ENCODE measurements at regions not wholly inside any gene's neighbourhood (a gene's known extent, or its start where the extent isn't known, plus 50 kb on each side); places are given as distances from the start of the nearest gene placed in this dataset.
A peak's percentile ranks its signal among the peaks of the same experiment; 100 is the strongest.

DNA sequence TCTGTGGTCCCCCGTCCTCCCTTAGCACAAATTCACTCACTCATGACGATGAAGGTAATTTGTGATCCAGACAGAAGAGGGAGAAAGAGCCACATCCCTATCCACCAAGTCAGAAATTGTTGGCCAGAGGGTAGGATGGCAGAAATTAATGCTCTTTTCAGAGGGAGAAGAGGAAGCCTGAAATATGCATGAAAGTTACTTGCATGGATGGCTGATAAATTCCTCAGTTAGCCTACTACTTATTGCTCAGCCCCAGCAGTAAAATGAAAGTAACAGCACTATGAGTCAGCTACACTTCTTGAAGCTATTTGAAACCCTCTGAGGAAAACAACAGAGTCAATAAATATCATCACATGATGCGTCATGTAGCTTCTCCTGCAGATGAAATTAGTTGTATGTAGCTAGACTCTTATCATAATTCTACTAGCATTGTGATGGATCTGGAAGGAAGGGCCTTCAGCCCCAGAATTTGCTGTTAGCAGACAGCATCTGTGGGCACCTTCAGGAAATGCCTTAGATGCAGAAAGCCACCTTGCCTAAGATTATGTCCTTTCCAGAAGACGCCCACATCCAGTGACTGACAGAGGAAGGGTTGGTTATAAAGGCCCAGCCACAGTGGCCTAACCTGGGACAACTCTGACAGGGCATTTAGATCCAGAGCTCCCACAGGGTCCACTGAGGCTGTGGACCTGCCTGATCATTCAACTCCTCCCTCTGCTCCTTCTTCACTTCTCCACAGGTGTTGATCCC, 81.2 kb upstream of the CCDC112 start:
- Mint-ChIP-seq H3K27ac (ENCODE audit: unreplicated experiment) (peak overlapping the region; percentile 2), H3K36me3 (ENCODE audit: low read depth, unreplicated experiment) (no peaks in the 10 kb centered on the region), H3K27me3 (ENCODE audit: low read depth, unreplicated experiment) (no peaks in the 10 kb centered on the region), H3K4me3 (ENCODE audit: unreplicated experiment) (no peak overlapping the region), H3K4me1 (ENCODE audit: low read depth, unreplicated experiment) (peaks cover 10% of the 10 kb centered on the region), H3K9me3 (ENCODE audit: unreplicated experiment) (no peaks in the 10 kb centered on the region)
- H3K79me2 ChIP-seq (ENCODE audit: insufficient read depth, low read length) = no peaks in the 10 kb centered on the region
- no peaks in the 10 kb centered on the region for H3K36me3 ChIP-seq (ENCODE audit: insufficient read depth, low read length)
- H3K4me3 ChIP-seq (ENCODE audit: insufficient read depth, low read depth, low read length) = no peak overlapping the region
- peak overlapping the region; percentile 67 for H3K4me2 ChIP-seq (ENCODE audit: low read length)
- H3K9ac ChIP-seq (ENCODE audit: low read length) = peak overlapping the region; percentile 25
- H3K4me1 ChIP-seq (ENCODE audit: insufficient read depth, low read length) = peaks cover 8% of the 10 kb centered on the region
- no peaks in the 10 kb centered on the region for H4K20me1 ChIP-seq (ENCODE audit: insufficient read depth, low read length)
- H2AFZ ChIP-seq (ENCODE audit: low read depth, low read length) = no peak overlapping the region
- peak; percentile 91 for DNase-seq (ENCODE audit: low read depth)
- FAIRE-seq = peak; percentile 82
- H3K27ac ChIP-seq (ENCODE audit: low read depth, low read length) = no peak overlapping the region
- TF ChIP-seq, protein P1, sequence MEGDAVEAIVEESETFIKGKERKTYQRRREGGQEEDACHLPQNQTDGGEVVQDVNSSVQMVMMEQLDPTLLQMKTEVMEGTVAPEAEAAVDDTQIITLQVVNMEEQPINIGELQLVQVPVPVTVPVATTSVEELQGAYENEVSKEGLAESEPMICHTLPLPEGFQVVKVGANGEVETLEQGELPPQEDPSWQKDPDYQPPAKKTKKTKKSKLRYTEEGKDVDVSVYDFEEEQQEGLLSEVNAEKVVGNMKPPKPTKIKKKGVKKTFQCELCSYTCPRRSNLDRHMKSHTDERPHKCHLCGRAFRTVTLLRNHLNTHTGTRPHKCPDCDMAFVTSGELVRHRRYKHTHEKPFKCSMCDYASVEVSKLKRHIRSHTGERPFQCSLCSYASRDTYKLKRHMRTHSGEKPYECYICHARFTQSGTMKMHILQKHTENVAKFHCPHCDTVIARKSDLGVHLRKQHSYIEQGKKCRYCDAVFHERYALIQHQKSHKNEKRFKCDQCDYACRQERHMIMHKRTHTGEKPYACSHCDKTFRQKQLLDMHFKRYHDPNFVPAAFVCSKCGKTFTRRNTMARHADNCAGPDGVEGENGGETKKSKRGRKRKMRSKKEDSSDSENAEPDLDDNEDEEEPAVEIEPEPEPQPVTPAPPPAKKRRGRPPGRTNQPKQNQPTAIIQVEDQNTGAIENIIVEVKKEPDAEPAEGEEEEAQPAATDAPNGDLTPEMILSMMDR (IDR thresholded peaks at IDR 0.05; ENCODE audit: insufficient read depth, low read depth, low read length) = peak; percentile 19
- no peak for TF ChIP-seq EZH2 (IDR thresholded peaks at IDR 0.05; ENCODE audit: insufficient read depth, low read length)
- H3K27me3 ChIP-seq (ENCODE audit: insufficient read depth, low read length) = no peaks in the 10 kb centered on the region
- H3K9me3 ChIP-seq (ENCODE audit: insufficient read depth, low read depth, low read length) = no peaks in the 10 kb centered on the region

DNA sequence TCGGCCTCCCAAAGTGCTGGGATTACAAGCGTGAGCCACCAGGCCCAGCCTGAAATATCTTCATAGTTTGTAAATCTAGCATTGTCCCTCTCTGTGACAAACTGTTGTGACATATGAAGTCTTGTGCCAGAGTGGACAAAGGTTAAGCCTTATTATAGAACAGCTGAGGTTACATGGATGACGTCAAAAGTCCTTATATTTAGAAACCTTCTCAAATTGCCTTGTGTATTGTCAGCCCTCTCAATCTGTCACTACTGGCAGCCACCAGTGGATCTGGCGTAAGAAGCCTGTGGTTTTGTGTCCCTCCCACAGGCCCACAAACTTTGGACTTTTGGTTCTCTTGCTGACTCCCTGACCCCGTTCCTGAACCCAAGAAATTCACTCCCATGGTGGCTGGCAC, 79.4 kb upstream of the CCDC112 start:
- DNase-seq (ENCODE audit: low read depth) (peak; percentile 15), FAIRE-seq (no peak)
- peaks cover 8% of the 10 kb centered on the region for H3K4me1 ChIP-seq (ENCODE audit: insufficient read depth, low read length)
- no peaks in the 10 kb centered on the region for H3K27me3 Mint-ChIP-seq (ENCODE audit: low read depth, unreplicated experiment)
- peaks cover 10% of the 10 kb centered on the region for H3K4me1 Mint-ChIP-seq (ENCODE audit: low read depth, unreplicated experiment)
- H2AFZ ChIP-seq (ENCODE audit: low read depth, low read length) = no peak overlapping the region
- H3K9me3 Mint-ChIP-seq (ENCODE audit: unreplicated experiment) = no peaks in the 10 kb centered on the region
- no peak overlapping the region for H3K27ac Mint-ChIP-seq (ENCODE audit: unreplicated experiment)
- no peak overlapping the region for H3K4me3 Mint-ChIP-seq (ENCODE audit: unreplicated experiment)
- H3K27ac ChIP-seq (ENCODE audit: low read depth, low read length) = no peak overlapping the region
- no peak overlapping the region for H3K9ac ChIP-seq (ENCODE audit: low read length)
- no peaks in the 10 kb centered on the region for H3K27me3 ChIP-seq (ENCODE audit: insufficient read depth, low read length)
- H4K20me1 ChIP-seq (ENCODE audit: insufficient read depth, low read length) = no peaks in the 10 kb centered on the region
- H3K36me3 Mint-ChIP-seq (ENCODE audit: low read depth, unreplicated experiment) = no peaks in the 10 kb centered on the region
- no peak overlapping the region for H3K4me2 ChIP-seq (ENCODE audit: low read length)
- H3K36me3 ChIP-seq (ENCODE audit: insufficient read depth, low read length) = no peaks in the 10 kb centered on the region
- no peaks in the 10 kb centered on the region for H3K79me2 ChIP-seq (ENCODE audit: insufficient read depth, low read length)
- TF ChIP-seq EZH2 (IDR thresholded peaks at IDR 0.05; ENCODE audit: insufficient read depth, low read length) = no peak
- TF ChIP-seq, protein P1 (IDR thresholded peaks at IDR 0.05; ENCODE audit: insufficient read depth, low read depth, low read length) = no peak
- no peak overlapping the region for H3K4me3 ChIP-seq (ENCODE audit: insufficient read depth, low read depth, low read length)
- no peaks in the 10 kb centered on the region for H3K9me3 ChIP-seq (ENCODE audit: insufficient read depth, low read depth, low read length)
